Upper lobe of left lung (tissue), 6 donors: ENCODE measurements at regions not wholly inside any gene's neighbourhood (a gene's known extent, or its start where the extent isn't known, plus 50 kb on each side); places are given as distances from the start of the nearest gene placed in this dataset.
A peak's percentile ranks its signal among the peaks of the same experiment; 100 is the strongest.

Experiments used
- ATAC-seq, 2 donors: fragments of 200-7000 bp; cut with Tn5 transposase; one replicate each; pipeline ENCODE4 v1.9.1; 2022; ENCODE audit warnings: mild to moderate bottlenecking in 2 of 2, moderate library complexity in 2 of 2; ENCODE audit not compliant: low FRiP score in 2 of 2
- DNase-seq, 2 donors: peaks; one replicate each; pipeline ENCODE4 v3.0.0-alpha.2; 2019 to 2020
- H3K27ac ChIP-seq, 4 donors: fragments of 200-600 bp; sonication (generic); one replicate each; pipeline ENCODE4 v1.5.1; 2016 to 2019
- H3K27me3 ChIP-seq, 4 donors: fragments of 200-600 bp; sonication (generic); one replicate each; pipeline ENCODE4 v1.5.1; 2017 to 2019
- H3K36me3 ChIP-seq, 4 donors: fragments of 200-600 bp; sonication (generic); one replicate each; pipeline ENCODE4 v1.5.1; 2016 to 2019
- H3K4me1 ChIP-seq, 4 donors: fragments of 200-600 bp; sonication (generic); one replicate each; pipeline ENCODE4 v1.5.1; 2018 to 2019
- H3K4me3 ChIP-seq, 4 donors: fragments of 200-600 bp; sonication (generic); one replicate each; pipeline ENCODE4 v1.5.1; 2017 to 2019; ENCODE audit warnings: mild to moderate bottlenecking in 2 of 4, moderate library complexity in 1 of 4
- H3K9me3 ChIP-seq, 4 donors: fragments of 200-600 bp; sonication (generic); one replicate each; pipeline ENCODE4 v1.5.1; 2018 to 2019
- EP300 ChIP-seq, 4 donors: sonication (generic); formaldehyde crosslinking; IDR thresholded peaks; one replicate each; pipeline ENCODE4 v1.5.1; 2017; ENCODE audit warnings: antibody characterized with exemption in 4 of 4, control low read depth in 2 of 4
- POLR2A ChIP-seq, 4 donors: fragments of 450-650 bp; IDR thresholded peaks; one replicate each; pipeline ENCODE4 v1.5.1; 2016 to 2017; ENCODE audit warnings: antibody characterized with exemption in 4 of 4, mild to moderate bottlenecking in 2 of 4
- POLR2AphosphoS5 ChIP-seq, 2 donors: sonication (generic); formaldehyde crosslinking; IDR thresholded peaks; one replicate each; pipeline ENCODE4 v1.5.1; 2017; ENCODE audit warnings: antibody characterized with exemption in 2 of 2
- WGBS, 2 donors: methylation state at CpG; one replicate each; pipeline ENCODE4 v1.1.5; 2017 to 2018; 5-methylcytosine and 5-hydroxymethylcytosine counted together
- TF ChIP-seq, protein P1 (sequence below), 6 experiments: fragments of 450-650 bp in 4 of 6; fragments of 200-600 bp in 2 of 6; sonication (generic) in 2 of 6; IDR thresholded peaks; one replicate each; pipeline ENCODE4 v1.5.1; 2016 to 2019; ENCODE audit warnings: antibody characterized with exemption in 6 of 6
- donor health status: DM: no; HTN: no; CAD: no; lungs with moderate emphysema.
- donor health status: DM: no; HTN: yes; CAD: no; lungs with severe emphysema.

DNA sequence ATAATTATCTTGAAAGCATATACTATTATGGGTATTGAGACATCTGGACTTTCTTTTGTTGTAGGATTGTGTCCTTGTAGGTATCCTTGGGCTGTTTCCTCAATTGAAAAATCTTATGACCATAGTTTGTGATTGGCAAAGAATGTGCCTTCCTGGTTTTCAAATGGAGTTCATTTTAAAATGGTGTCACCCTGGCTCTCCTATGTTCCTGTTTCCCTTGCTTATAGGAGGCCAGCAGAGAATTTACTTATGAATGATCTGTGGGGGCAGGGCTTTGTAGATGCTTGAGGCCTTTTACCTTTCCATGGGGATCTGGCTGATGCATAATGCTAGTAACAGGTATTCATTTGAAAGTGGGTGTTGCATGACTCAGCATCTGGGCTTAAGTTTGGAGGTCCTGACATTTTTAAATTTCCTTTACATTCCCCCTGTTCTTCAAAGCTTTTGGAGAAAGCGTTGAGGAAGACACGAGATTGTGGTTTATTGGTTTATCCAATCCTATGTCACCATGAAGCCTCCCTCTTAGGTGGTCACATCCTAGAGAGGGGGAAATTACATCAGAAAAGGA is 135.0 kb upstream of the PROKR2 start:
- H3K36me3 ChIP-seq, result no peaks in the 10 kb centered on the region
- ATAC-seq (no peak), DNase-seq (no peak)
- no peaks in the 10 kb centered on the region for H3K27me3 ChIP-seq
- TF ChIP-seq POLR2A (IDR thresholded peaks at IDR 0.05) (no peak), EP300 (IDR thresholded peaks at IDR 0.05) (no peak), POLR2AphosphoS5 (IDR thresholded peaks at IDR 0.05) (no peak)
- TF ChIP-seq, protein P1, sequence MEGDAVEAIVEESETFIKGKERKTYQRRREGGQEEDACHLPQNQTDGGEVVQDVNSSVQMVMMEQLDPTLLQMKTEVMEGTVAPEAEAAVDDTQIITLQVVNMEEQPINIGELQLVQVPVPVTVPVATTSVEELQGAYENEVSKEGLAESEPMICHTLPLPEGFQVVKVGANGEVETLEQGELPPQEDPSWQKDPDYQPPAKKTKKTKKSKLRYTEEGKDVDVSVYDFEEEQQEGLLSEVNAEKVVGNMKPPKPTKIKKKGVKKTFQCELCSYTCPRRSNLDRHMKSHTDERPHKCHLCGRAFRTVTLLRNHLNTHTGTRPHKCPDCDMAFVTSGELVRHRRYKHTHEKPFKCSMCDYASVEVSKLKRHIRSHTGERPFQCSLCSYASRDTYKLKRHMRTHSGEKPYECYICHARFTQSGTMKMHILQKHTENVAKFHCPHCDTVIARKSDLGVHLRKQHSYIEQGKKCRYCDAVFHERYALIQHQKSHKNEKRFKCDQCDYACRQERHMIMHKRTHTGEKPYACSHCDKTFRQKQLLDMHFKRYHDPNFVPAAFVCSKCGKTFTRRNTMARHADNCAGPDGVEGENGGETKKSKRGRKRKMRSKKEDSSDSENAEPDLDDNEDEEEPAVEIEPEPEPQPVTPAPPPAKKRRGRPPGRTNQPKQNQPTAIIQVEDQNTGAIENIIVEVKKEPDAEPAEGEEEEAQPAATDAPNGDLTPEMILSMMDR (IDR thresholded peaks at IDR 0.05), result no peak
- H3K27ac ChIP-seq, result no peak overlapping the region
- H3K4me3 ChIP-seq, result no peak overlapping the region
- no peaks in the 10 kb centered on the region for H3K4me1 ChIP-seq
- WGBS, 2 donors, result 87 to 93% methylated on average over 2 of the region's 2 CpGs
- H3K9me3 ChIP-seq, result no peaks in the 10 kb centered on the region

DNA sequence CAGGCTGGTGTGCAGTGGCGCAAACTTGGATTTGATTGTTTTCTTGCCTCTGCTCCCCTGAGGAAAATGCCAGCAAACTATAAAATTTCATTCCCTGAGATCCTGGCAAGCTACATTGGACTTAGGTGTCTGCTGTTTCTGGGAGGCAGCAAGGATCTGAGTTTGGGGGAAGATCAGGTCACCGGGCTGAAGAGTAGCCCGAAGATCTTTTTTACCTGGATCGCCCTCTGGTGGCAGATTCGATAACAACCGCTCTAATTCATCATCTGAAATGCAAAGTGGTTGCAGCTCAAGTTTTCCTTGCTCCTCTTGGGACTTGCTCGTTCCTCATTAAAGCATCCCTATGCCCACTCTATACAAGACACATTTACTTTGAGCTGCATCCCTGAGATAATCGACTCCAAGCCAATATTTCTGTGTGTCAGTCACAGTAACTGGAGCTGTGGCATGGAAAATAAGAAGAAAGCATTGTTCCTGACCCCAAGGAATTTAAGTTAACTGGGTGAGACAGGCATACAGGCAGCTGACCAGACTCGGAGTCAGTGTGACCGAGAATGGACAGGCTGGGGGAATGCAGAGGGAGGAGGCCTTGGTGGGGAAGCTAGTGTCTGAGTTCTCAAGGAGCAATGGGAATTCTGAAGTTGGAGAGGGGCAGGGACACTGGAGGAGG is 131.8 kb upstream of the PROKR2 start:
- Histone ChIP-seq H3K9me3 (no peaks in the 10 kb centered on the region), H3K27ac (no peak overlapping the region), H3K4me1 (no peaks in the 10 kb centered on the region), H3K36me3 (no peaks in the 10 kb centered on the region), H3K4me3 (no peak overlapping the region), H3K27me3 (no peaks in the 10 kb centered on the region)
- peak in 1 of 2 donors; percentile 31 for ATAC-seq
- 17 to 26% methylated on average over 8 to 10 of the region's 10 CpGs for WGBS, 2 donors
- TF ChIP-seq, protein P1 (IDR thresholded peaks at IDR 0.05), result peak; percentile 10 to 58 (median 46)
- no peak for TF ChIP-seq POLR2AphosphoS5 (IDR thresholded peaks at IDR 0.05)
- peak in 1 of 2 donors; percentile 31 for DNase-seq

DNA sequence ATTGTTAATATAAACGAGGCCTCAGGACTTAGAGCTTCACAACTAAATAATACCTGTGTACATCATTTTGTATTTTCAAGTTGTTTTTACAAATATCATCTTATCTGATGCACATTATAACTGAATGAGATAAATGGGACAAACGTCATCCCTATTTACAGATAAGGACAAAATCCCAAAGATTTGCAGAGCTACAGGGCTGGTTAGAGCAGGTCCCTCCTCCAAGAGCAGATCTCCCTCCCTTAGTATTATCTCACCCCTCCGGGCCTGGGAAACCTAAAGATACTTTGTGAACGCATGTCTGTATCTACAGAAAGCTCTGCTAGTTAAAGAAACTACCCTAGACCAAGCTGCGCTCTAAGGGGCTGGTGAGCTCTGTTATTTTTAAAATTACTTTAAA is 130.4 kb upstream of the PROKR2 start:
- Histone ChIP-seq H3K9me3 (no peaks in the 10 kb centered on the region), H3K4me3 (no peak overlapping the region), H3K4me1 (no peaks in the 10 kb centered on the region), H3K27ac (no peak overlapping the region), H3K27me3 (no peaks in the 10 kb centered on the region), H3K36me3 (no peaks in the 10 kb centered on the region)
- no peak for ATAC-seq
- TF ChIP-seq POLR2A (IDR thresholded peaks at IDR 0.05), result no peak
- WGBS, 2 donors, result 76% methylated on average over 5 of the region's 5 CpGs
- no peak for DNase-seq

DNA sequence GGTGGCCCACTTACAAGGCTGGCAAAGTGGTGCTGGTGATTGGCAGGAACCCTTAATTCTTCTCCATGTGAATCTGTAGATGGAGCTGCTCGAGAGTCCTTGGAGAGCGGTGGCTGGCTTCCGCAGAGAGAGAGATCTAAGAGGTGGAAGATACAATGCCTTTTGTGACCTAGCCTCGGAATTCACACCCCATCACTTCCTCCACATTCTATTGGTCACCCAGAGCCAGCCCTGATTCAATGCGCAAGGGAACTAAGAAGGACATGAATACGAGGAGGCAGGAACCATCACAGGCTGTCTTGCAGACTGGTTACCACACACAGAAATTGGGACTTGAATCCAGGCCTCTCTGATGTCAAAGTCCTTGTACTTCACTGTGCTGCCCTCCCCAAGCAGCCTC is 128.9 kb upstream of the PROKR2 start:
- Histone ChIP-seq H3K4me1 (no peaks in the 10 kb centered on the region), H3K9me3 (no peaks in the 10 kb centered on the region), H3K27me3 (no peaks in the 10 kb centered on the region), H3K27ac (no peak overlapping the region), H3K4me3 (no peak overlapping the region), H3K36me3 (no peaks in the 10 kb centered on the region)
- ATAC-seq (no peak), DNase-seq (no peak)
- 75% methylated on average over 6 of the region's 6 CpGs for WGBS, 2 donors
- TF ChIP-seq EP300 (IDR thresholded peaks at IDR 0.05) (no peak), POLR2A (IDR thresholded peaks at IDR 0.05) (no peak), POLR2AphosphoS5 (IDR thresholded peaks at IDR 0.05) (no peak)
- TF ChIP-seq, protein P1 (IDR thresholded peaks at IDR 0.05), result no peak

DNA sequence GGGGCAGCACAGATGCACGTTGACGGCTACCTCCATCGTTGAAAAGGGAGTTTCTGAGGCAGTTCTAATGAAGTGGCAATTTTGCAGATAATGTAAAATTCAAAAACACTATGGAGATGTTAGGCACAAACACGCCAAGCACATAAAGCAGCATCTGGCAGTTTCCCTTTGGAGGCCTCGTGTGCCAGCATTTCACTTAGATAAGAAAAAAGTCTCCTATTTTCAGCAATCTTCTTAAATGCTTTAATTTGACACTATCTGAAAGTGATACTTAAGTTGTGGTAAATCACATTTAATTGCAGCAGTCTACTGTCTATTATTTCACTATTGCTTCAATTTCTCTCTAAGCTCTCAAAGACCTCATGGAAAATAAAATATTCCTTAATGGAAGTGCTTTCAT is 125.3 kb upstream of the PROKR2 start:
- peaks cover 0 to 9% (median 2%) of the 10 kb centered on the region in 4 donors for H3K9me3 ChIP-seq
- H3K27me3 ChIP-seq, result no peaks in the 10 kb centered on the region
- no peaks in the 10 kb centered on the region for H3K36me3 ChIP-seq
- WGBS, 2 donors, result 80 to 89% methylated on average over 5 of the region's 5 CpGs
- TF ChIP-seq POLR2AphosphoS5 (IDR thresholded peaks at IDR 0.05), result no peak
- TF ChIP-seq POLR2A (IDR thresholded peaks at IDR 0.05), result no peak
- TF ChIP-seq EP300 (IDR thresholded peaks at IDR 0.05), result no peak
- TF ChIP-seq, protein P1 (IDR thresholded peaks at IDR 0.05), result no peak
- H3K27ac ChIP-seq, result no peak overlapping the region
- no peaks in the 10 kb centered on the region for H3K4me1 ChIP-seq
- ATAC-seq (no peak), DNase-seq (no peak)
- H3K4me3 ChIP-seq, result no peak overlapping the region
